ENCODE measurements at regions not wholly inside any gene's neighbourhood (a gene's known extent, or its start where the extent isn't known, plus 50 kb on each side); places are given as distances from the start of the nearest gene placed in this dataset.

DNA sequence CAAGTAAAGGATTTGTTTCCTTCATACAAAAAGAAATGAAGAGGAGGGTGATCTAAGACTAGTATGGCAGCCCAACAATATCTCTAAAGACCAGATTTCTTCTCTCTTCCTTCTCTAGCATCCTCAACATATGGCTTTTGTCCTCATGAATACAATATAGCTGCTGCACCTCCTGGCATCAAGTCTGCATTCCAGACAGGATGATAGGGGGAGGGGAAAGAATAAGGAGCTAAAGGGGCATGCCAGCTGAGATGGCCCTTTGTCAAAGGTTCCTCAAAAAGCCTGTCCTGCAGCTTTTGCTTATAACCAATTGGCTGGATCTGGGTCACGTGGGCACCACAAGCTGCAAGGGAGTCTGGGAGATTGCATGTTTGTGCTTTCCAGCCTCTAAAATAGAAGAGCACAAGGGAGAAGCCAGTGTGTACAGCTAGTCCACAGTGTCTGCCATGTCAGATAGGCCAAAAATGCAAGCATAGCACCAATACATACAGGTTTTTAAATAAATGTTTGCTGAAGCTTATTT lies 132.6 kb downstream of the BCOR start:
- TF ChIP-seq, protein P1, sequence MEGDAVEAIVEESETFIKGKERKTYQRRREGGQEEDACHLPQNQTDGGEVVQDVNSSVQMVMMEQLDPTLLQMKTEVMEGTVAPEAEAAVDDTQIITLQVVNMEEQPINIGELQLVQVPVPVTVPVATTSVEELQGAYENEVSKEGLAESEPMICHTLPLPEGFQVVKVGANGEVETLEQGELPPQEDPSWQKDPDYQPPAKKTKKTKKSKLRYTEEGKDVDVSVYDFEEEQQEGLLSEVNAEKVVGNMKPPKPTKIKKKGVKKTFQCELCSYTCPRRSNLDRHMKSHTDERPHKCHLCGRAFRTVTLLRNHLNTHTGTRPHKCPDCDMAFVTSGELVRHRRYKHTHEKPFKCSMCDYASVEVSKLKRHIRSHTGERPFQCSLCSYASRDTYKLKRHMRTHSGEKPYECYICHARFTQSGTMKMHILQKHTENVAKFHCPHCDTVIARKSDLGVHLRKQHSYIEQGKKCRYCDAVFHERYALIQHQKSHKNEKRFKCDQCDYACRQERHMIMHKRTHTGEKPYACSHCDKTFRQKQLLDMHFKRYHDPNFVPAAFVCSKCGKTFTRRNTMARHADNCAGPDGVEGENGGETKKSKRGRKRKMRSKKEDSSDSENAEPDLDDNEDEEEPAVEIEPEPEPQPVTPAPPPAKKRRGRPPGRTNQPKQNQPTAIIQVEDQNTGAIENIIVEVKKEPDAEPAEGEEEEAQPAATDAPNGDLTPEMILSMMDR (IDR thresholded peaks at IDR 0.05; ENCODE audit: low read depth, low read length): no peak
- DNase-seq (ENCODE audit: extremely low read depth, low read depth): no peak

DNA sequence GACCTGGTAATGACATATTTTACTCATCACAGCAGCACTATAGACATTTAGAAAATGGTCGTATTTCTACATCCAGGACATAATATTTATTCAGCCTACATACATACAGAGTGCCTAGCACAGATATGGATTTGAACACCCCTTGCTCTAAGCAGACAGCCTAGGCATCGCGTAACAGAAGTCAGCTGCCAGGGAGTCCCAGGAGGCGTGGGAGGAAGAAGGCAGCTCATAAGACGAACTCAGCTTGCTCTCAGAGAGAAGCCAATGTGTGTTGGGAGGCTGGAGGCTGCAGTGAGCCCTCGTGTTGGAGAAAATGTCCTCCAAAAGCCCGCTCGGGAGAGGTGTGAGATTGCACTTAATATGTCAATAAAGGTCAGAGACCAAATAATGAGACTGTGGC lies 131.6 kb downstream of the BCOR start:
- TF ChIP-seq, protein P1 (IDR thresholded peaks at IDR 0.05; ENCODE audit: low read depth, low read length): no peak
- no peak for DNase-seq (ENCODE audit: extremely low read depth, low read depth)

DNA sequence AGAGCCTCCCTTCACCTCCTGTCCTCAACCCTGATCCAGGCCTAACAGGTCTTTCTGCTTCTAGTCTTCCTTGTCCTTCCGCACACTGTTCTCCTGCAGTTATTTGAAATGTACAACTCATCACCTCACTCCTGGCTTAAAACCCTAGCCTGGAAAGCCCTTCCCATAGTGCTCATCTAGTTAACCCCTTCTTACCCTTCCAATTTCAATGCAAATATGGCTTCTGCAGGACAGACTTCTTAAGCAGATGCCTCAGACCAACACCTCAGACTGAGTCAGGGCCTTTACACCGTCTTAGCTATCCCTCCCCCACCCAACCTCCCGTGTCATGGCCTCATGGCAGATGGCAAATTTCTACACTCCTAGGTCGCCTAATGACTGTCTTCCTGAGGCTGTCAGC lies 130.4 kb downstream of the BCOR start:
- TF ChIP-seq, protein P1 (IDR thresholded peaks at IDR 0.05; ENCODE audit: low read depth, low read length): no peak
- DNase-seq (ENCODE audit: extremely low read depth, low read depth): no peak

DNA sequence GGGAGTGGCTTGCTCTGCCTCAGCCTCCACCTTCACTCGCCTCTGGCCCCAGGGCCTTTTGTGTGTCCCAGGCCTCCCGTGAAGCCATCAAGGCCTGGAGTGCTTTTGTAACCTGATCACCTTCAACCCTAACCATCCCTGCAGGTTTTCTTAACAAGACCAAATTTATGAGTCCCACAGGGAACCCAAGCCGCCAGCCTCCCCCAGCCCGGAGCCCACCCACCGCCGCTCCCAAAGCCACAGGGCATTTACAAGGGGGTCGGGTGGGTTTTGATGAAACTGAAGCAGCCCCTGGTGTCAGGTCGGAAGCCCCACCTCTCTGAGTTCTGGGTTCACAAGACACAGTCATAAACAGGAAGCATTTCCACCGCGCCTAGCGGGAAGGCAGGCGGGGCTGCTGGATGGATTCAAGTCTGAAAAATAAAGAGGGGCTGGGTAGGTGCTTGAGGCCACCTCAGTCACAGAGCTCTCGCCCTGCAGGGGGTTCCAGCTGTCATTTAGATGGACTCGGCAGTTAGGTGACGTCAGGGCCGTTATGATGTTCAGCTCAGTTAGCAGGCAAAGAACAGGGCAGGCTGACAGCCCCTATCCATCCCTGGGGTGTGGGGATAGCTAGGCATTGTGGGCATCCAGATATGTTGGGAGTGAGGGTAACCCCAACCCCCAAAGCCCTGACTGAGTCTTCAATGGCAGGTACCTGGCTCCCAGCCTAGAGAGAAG lies 128.5 kb downstream of the BCOR start:
- DNase-seq (ENCODE audit: extremely low read depth, low read depth): no peak
- TF ChIP-seq, protein P1 (IDR thresholded peaks at IDR 0.05; ENCODE audit: low read depth, low read length): no peak

DNA sequence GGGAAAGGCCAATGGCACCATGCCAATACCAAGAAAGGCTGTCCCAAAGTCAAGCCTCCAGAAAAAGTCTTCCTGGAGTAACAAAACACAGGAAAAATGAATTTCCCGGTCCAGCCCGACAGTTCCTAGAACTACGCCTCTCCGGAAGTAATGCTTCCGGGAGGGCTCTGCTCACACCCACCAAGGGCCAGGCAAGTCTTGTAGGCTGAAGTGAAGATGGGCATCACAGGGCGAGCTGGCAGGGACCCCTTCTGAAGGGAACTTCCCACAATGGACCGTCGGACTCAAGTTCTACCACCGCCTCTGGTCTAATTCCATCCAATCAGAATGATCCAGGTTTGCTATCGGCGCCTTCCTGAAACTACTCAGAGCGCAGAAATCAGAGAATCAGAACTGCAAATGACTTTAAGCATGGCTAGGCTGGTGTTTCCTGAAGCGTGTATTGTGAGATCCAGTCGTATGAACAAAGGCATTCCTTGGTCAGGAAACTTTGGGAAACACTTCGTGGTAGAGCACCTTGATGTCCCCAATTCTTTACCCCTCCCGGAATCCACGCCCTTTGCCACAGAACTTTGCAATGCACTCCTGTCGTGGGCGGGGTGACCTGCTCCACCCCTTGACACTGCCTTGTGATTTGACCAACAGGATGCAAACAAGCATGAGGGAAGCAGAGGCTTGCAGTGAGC lies 127.8 kb downstream of the BCOR start:
- no peak for DNase-seq (ENCODE audit: extremely low read depth, low read depth)
- TF ChIP-seq, protein P1 (IDR thresholded peaks at IDR 0.05; ENCODE audit: low read depth, low read length): no peak

DNA sequence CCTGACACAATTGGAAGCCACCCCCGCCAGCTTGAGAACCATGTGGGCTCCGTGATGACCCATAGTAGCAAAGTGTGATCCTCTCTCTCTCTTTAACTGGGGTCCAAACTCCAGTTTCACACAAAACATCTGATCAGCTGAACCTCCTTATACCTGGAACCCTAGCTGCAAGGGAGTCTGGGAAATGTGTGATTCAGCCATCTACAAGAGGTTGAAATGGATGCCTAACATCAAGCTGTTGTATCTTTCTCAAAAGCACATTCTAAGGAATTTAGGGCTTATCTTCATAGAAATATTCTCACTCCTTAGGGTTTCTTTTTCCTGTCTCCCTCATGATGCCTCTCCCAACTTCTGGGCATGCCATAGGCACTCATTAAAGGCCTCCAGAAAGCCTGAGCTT lies 126.0 kb downstream of the BCOR start:
- TF ChIP-seq, protein P1 (IDR thresholded peaks at IDR 0.05; ENCODE audit: low read depth, low read length): no peak
- no peak for DNase-seq (ENCODE audit: extremely low read depth, low read depth)

DNA sequence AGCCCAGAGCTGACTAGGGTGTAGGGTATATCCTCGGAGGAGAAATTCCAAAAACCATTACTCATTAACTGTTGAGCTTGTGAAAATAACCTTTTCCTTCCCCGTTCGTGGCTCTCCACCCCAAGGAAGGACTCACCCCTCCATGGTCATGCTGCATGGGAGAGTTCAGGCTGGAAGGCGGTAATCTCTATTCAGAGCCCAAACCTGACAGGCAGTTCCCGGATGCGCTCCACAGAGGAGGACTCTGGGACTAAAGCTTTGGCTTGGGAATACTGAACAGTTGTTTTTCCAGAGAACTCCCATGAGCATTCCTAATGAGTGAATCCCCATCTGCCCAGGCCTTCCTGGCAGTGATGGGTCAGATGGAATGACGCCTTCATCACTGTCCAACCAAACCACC lies 125.4 kb downstream of the BCOR start:
- TF ChIP-seq, protein P1 (IDR thresholded peaks at IDR 0.05; ENCODE audit: low read depth, low read length): no peak
- DNase-seq (ENCODE audit: extremely low read depth, low read depth): no peak

Data from AG09319 (cell line).